IMR-90 (cell line): ENCODE measurements at regions not wholly inside any gene's neighbourhood (a gene's known extent, or its start where the extent isn't known, plus 50 kb on each side); places are given as distances from the start of the nearest gene placed in this dataset.

Experiments used
- ATAC-seq: fragments of 200-7000 bp; cut with Tn5 transposase; 2 replicates; pipeline ENCODE4 v1.9.1; 2020; ENCODE audit warnings: low read depth, mild to moderate bottlenecking, moderate library complexity
- BruUV-seq: library from RNA; stranded (reverse); fragments of 400-500 nt; replicated peaks from 2 replicates; lab custom pipeline; 2021; lab: Mats Ljungman, UMichigan
- CTCF ChIA-PET: fragments of 300-600 bp; formaldehyde crosslinking; extraction: SDS; loops from one replicate; lab custom pipeline; 2021; ENCODE audit warnings: antibody characterized with exemption; lab: Yijun Ruan, JAX
- POLR2A ChIA-PET: fragments of 300-600 bp; sonication (Branson Sonifier 250); formaldehyde crosslinking; loops from one replicate; lab custom pipeline; 2022; ENCODE audit warnings: antibody characterized with exemption; ENCODE audit not compliant: unreplicated experiment; lab: Charles Lee
- DNase-seq: peaks from one replicate; pipeline ENCODE4 v3.0.0; 2013
- H2AFZ ChIP-seq: replicated peaks from 2 replicates; pipeline ENCODE3; 2013; ENCODE audit warnings: low read length, mild to moderate bottlenecking; ENCODE audit not compliant: poor library complexity
- H2AK5ac ChIP-seq: 2 replicates; pipeline ENCODE4 v1.6.1; 2013; ENCODE audit warnings: low read depth, low read length, inconsistent platforms
- H2AK9ac ChIP-seq: replicated peaks from 2 replicates; pipeline ENCODE3; 2013; ENCODE audit warnings: mild to moderate bottlenecking, low read depth, low read length, moderate library complexity; ENCODE audit not compliant: poor library complexity
- H2BK120ac ChIP-seq: 2 replicates; pipeline ENCODE4 v1.6.1; 2013; ENCODE audit warnings: low read depth, low read length, inconsistent platforms
- H2BK15ac ChIP-seq: 3 replicates; pipeline ENCODE4 v1.6.1; 2013; ENCODE audit warnings: low read depth, low read length, inconsistent platforms
- H2BK20ac ChIP-seq: 2 replicates; pipeline ENCODE4 v1.6.1; 2013; ENCODE audit warnings: low read depth, mild to moderate bottlenecking, inconsistent platforms, low read length, moderate library complexity
- H2BK5ac ChIP-seq: 2 replicates; pipeline ENCODE4 v1.6.1; 2013; ENCODE audit warnings: mild to moderate bottlenecking, low read depth, low read length, inconsistent platforms; ENCODE audit not compliant: poor library complexity, severe bottlenecking
- H3K14ac ChIP-seq: replicated peaks from 2 replicates; pipeline ENCODE4 v1.6.1; 2013; ENCODE audit warnings: low read depth, low read length, inconsistent platforms
- H3K18ac ChIP-seq: 2 replicates; pipeline ENCODE4 v1.6.1; 2013; ENCODE audit warnings: low read depth, low read length, control low read depth
- H3K23ac ChIP-seq: 2 replicates; pipeline ENCODE4 v1.6.1; 2013; ENCODE audit warnings: low read depth, low read length, inconsistent platforms
- H3K27ac ChIP-seq: 2 replicates; pipeline ENCODE4 v1.5.1; 2013; ENCODE audit warnings: mild to moderate bottlenecking, control low read depth, low read length; ENCODE audit not compliant: insufficient read depth
- H3K27me3 ChIP-seq: 2 replicates; pipeline ENCODE4 v1.6.1; 2013; ENCODE audit warnings: low read length; ENCODE audit not compliant: control insufficient read depth, insufficient read depth
- H3K36me3 ChIP-seq: 2 replicates; pipeline ENCODE4 v1.6.1; 2013; ENCODE audit warnings: low read length, mixed read lengths; ENCODE audit not compliant: control insufficient read depth, insufficient read depth
- H3K4ac ChIP-seq: 2 replicates; pipeline ENCODE4 v1.6.1; 2013; ENCODE audit warnings: low read depth, low read length, inconsistent platforms
- H3K4me1 ChIP-seq: 2 replicates; pipeline ENCODE4 v1.6.1; 2013; ENCODE audit warnings: low read length, mixed read lengths; ENCODE audit not compliant: control insufficient read depth, insufficient read depth
- H3K4me2 ChIP-seq: 2 replicates; pipeline ENCODE4 v1.6.1; 2013; ENCODE audit warnings: low read depth, mild to moderate bottlenecking, control low read depth, low read length, moderate library complexity
- H3K4me3 ChIP-seq: 2 replicates; pipeline ENCODE4 v1.5.1; 2013; ENCODE audit warnings: low read depth, mild to moderate bottlenecking, control low read depth, low read length, moderate library complexity; ENCODE audit not compliant: insufficient read depth
- H3K56ac ChIP-seq: 2 replicates; pipeline ENCODE4 v1.6.1; 2013; ENCODE audit warnings: low read length, inconsistent platforms; ENCODE audit not compliant: insufficient read depth; ENCODE audit errors: extremely low read depth
- H3K79me1 ChIP-seq, 2 experiments: 2 replicates each; pipeline ENCODE4 v1.6.1; 2013; ENCODE audit warnings: low read length in 2 of 2, inconsistent platforms in 1 of 2, low read depth in 1 of 2
- H3K9ac ChIP-seq: 2 replicates; pipeline ENCODE4 v1.6.1; 2013; ENCODE audit warnings: low read depth, low read length, control low read depth
- H3K9me1 ChIP-seq: 2 replicates; pipeline ENCODE4 v1.6.1; 2013; ENCODE audit warnings: low read length, inconsistent platforms; ENCODE audit not compliant: insufficient read depth
- H3K9me3 ChIP-seq: 2 replicates; pipeline ENCODE4 v1.6.1; 2013; ENCODE audit warnings: low read length; ENCODE audit not compliant: control insufficient read depth, insufficient read depth
- H4K20me1 ChIP-seq: 2 replicates; pipeline ENCODE4 v1.6.1; 2013; ENCODE audit warnings: low read length, inconsistent platforms; ENCODE audit not compliant: insufficient read depth
- H4K5ac ChIP-seq: 2 replicates; pipeline ENCODE4 v1.6.1; 2013; ENCODE audit warnings: mild to moderate bottlenecking, low read depth, low read length, control low read depth
- H4K8ac ChIP-seq, 2 experiments: 2 replicates each; pipeline ENCODE4 v1.6.1; 2013; ENCODE audit warnings: low read depth in 2 of 2, low read length in 2 of 2, control low read depth in 1 of 2, inconsistent platforms in 1 of 2
- H4K91ac ChIP-seq: 2 replicates; pipeline ENCODE4 v1.6.1; 2013; ENCODE audit warnings: low read depth, low read length, inconsistent platforms; ENCODE audit not compliant: insufficient read depth
- BHLHE40 ChIP-seq: fragments of 150-350 bp; IDR thresholded peaks from 2 replicates; pipeline ENCODE4 v1.6.1; 2016; ENCODE audit warnings: mild to moderate bottlenecking, low read depth, low read length
- CEBPB ChIP-seq: IDR thresholded peaks from 2 replicates; pipeline ENCODE4 v1.6.1; 2012; ENCODE audit warnings: low read depth, low read length, improper control_type of control experiment
- CHD1 ChIP-seq: IDR thresholded peaks from 2 replicates; pipeline ENCODE4 v1.6.1; 2012; ENCODE audit warnings: low read depth, low read length, improper control_type of control experiment
- ELK1 ChIP-seq: fragments of 150-350 bp; IDR thresholded peaks from 2 replicates; pipeline ENCODE4 v1.6.1; 2016; ENCODE audit warnings: low read depth, mild to moderate bottlenecking, low read length, moderate library complexity, borderline replicate concordance
- FOS ChIP-seq: fragments of 150-350 bp; IDR thresholded peaks from 2 replicates; pipeline ENCODE4 v1.6.1; 2016; ENCODE audit warnings: low read depth, low read length
- MAZ ChIP-seq: IDR thresholded peaks from 2 replicates; pipeline ENCODE4 v1.6.1; 2012; ENCODE audit warnings: low read depth, mild to moderate bottlenecking, low read length, improper control_type of control experiment, moderate library complexity, borderline replicate concordance
- NFE2L2 ChIP-seq: fragments of 150-350 bp; IDR thresholded peaks from 2 replicates; pipeline ENCODE4 v1.6.1; 2016; ENCODE audit warnings: low read depth, mild to moderate bottlenecking, low read length
- RAD21 ChIP-seq: IDR thresholded peaks from 2 replicates; pipeline ENCODE4 v1.6.1; 2012; ENCODE audit warnings: low read length, improper control_type of control experiment
- SMC3 ChIP-seq: fragments of 150-350 bp; IDR thresholded peaks from 2 replicates; pipeline ENCODE4 v1.6.1; 2016; ENCODE audit warnings: low read depth, mild to moderate bottlenecking, antibody characterized with exemption, low read length, moderate library complexity
- WGBS, 2 experiments: methylation state at CpG; one replicate each; pipeline versions ENCODE4 v1.1.5 to v1.1.7; 2013; ENCODE audit warnings: missing lambda C conversion rate in 2 of 2; ENCODE audit not compliant: insufficient read length in 1 of 2; ENCODE audit errors: extremely low coverage in 2 of 2; 5-methylcytosine and 5-hydroxymethylcytosine counted together
- dilution Hi-C: fragments of 300-500 bp; cut with HindIII; formaldehyde crosslinking; loops from one replicate; pipeline ENCODE4 v1.14.3; 2018; ENCODE audit warnings: low sequenced_read_pairs; ENCODE audit not compliant: unreplicated experiment
- in situ Hi-C: fragments of 300-500 bp; cut with MboI; formaldehyde crosslinking; loops from 3 replicates; pipeline ENCODE4 v1.14.3; 2019; ENCODE audit warnings: low sequenced_read_pairs, inconsistent platforms, mixed read lengths
- intact Hi-C: fragments of 100-400 bp; cut with micrococcal nuclease; formaldehyde crosslinking; loops from 2 replicates; pipeline ENCODE4 v1.10.0; 2022
- TF ChIP-seq, protein P1 (sequence below): conservative IDR thresholded peaks from 2 replicates; pipeline ENCODE4 v1.5.1; 2012; ENCODE audit warnings: mild to moderate bottlenecking, low read depth, low read length, improper control_type of control experiment

GRCh38 chr6:87912102-87912501 is 135.5 kb upstream of the SPACA1 start:
- H3K56ac ChIP-seq: no peak overlapping the region
- no peaks in the 10 kb centered on the region for H3K79me1 ChIP-seq
- no peak for ATAC-seq
- no peak overlapping the region for H4K8ac ChIP-seq
- H3K4me2 ChIP-seq: no peak overlapping the region
- no peak overlapping the region for H3K4ac ChIP-seq
- no peaks in the 10 kb centered on the region for H3K4me1 ChIP-seq
- no TSS peak for BruUV-seq
- no peak overlapping the region for H4K91ac ChIP-seq
- H2BK15ac ChIP-seq: no peak overlapping the region
- H3K27ac ChIP-seq: no peak overlapping the region
- ChIA-PET POLR2A (no interaction called here), CTCF (no interaction called here)
- H2BK20ac ChIP-seq: no peak overlapping the region
- no peaks in the 10 kb centered on the region for H3K9me1 ChIP-seq
- no peak for DNase-seq
- intact Hi-C loops: no loop called here
- in situ Hi-C loops: no loop called here
- no peaks in the 10 kb centered on the region for H4K20me1 ChIP-seq
- no peak overlapping the region for H2BK5ac ChIP-seq
- no peak overlapping the region for H2AK9ac ChIP-seq
- no peaks in the 10 kb centered on the region for H3K36me3 ChIP-seq
- TF ChIP-seq FOS (no peak), MAZ (no peak), ELK1 (no peak), SMC3 (no peak), CHD1 (no peak), NFE2L2 (no peak), CEBPB (no peak), BHLHE40 (no peak), RAD21 (no peak)
- TF ChIP-seq, protein P1, sequence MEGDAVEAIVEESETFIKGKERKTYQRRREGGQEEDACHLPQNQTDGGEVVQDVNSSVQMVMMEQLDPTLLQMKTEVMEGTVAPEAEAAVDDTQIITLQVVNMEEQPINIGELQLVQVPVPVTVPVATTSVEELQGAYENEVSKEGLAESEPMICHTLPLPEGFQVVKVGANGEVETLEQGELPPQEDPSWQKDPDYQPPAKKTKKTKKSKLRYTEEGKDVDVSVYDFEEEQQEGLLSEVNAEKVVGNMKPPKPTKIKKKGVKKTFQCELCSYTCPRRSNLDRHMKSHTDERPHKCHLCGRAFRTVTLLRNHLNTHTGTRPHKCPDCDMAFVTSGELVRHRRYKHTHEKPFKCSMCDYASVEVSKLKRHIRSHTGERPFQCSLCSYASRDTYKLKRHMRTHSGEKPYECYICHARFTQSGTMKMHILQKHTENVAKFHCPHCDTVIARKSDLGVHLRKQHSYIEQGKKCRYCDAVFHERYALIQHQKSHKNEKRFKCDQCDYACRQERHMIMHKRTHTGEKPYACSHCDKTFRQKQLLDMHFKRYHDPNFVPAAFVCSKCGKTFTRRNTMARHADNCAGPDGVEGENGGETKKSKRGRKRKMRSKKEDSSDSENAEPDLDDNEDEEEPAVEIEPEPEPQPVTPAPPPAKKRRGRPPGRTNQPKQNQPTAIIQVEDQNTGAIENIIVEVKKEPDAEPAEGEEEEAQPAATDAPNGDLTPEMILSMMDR: no peak
- no peak overlapping the region for H2BK120ac ChIP-seq
- H3K27me3 ChIP-seq: peaks cover 8% of the 10 kb centered on the region
- no peak overlapping the region for H3K4me3 ChIP-seq
- H3K14ac ChIP-seq: no peak overlapping the region
- H3K9ac ChIP-seq: no peak overlapping the region
- H3K9me3 ChIP-seq: peaks cover 3% of the 10 kb centered on the region; the same call in 1 of the 2 replicates
- H4K5ac ChIP-seq: no peak overlapping the region
- H3K23ac ChIP-seq: no peak overlapping the region
- WGBS, 2 experiments: no CpG with 5 or more reads among the region's 1 CpG
- H2AK5ac ChIP-seq: no peak overlapping the region
- no peak overlapping the region for H3K18ac ChIP-seq
- no peak overlapping the region for H2AFZ ChIP-seq
- dilution Hi-C loops: no loop called here
